ENCODE measurements at regions not wholly inside any gene's neighbourhood (a gene's known extent, or its start where the extent isn't known, plus 50 kb on each side); places are given as distances from the start of the nearest gene placed in this dataset.

- DNase-seq (ENCODE audit: low spot score) (no peak), FAIRE-seq (no peak), ATAC-seq (no peak)
- Histone ChIP-seq H3K27ac (ENCODE audit: extremely low read length, insufficient read depth, low read length) (no peak overlapping the region), H3K9me3 (ENCODE audit: low read length) (peaks cover 10% of the 10 kb centered on the region; the same call in 1 of the 2 replicates), H2AFZ (ENCODE audit: low read length) (no peak overlapping the region), H3K4me3 (replicated peaks in 1 of 3; ENCODE audit: insufficient read depth in 1 of 3, low read depth in 2 of 3, low read length in 3 of 3) (no peak overlapping the region), H3K4me1 (ENCODE audit: insufficient read depth, low read length) (no peaks in the 10 kb centered on the region), H3K4me2 (ENCODE audit: low read depth, low read length) (no peak overlapping the region), H3K27me3 (ENCODE audit: control insufficient read depth in 1 of 2, insufficient read depth in 2 of 2, low read length in 2 of 2) (no peaks in the 10 kb centered on the region), H3K79me2 (ENCODE audit: insufficient read depth, low read length) (no peaks in the 10 kb centered on the region), H3K9ac (ENCODE audit: insufficient read depth, low read depth, low read length) (no peak overlapping the region), H4K20me1 (ENCODE audit: insufficient read depth, low read length) (no peaks in the 10 kb centered on the region), H3K36me3 (replicated peaks in 1 of 2; ENCODE audit: control insufficient read depth in 1 of 2, insufficient read depth in 2 of 2, low read length in 2 of 2) (no peaks in the 10 kb centered on the region)
- intact Hi-C loops (cut with micrococcal nuclease; ENCODE audit: unreplicated experiment) = no loop called here
- ChIA-PET CTCF (ENCODE audit: low intra/inter-chr PET ratio, low total read pairs) (no interaction called here), POLR2A (no interaction called here)
- no TSS peak for BruUV-seq (replicated peaks)
- in situ Hi-C loops (cut with HindIII; ENCODE audit: extremely low pct_ligation_motif_present, low pct_unique_long_range_greater_than_20kb) = no loop called here
- WGBS (ENCODE audit: low lambda C conversion rate) = 17% methylated on average over 4 of the region's 4 CpGs
- TF ChIP-seq MTF2 (CRISPR knock-in tag; IDR thresholded peaks at IDR 0.05; ENCODE audit: borderline replicate concordance) = no peak
- TF ChIP-seq, protein P1, sequence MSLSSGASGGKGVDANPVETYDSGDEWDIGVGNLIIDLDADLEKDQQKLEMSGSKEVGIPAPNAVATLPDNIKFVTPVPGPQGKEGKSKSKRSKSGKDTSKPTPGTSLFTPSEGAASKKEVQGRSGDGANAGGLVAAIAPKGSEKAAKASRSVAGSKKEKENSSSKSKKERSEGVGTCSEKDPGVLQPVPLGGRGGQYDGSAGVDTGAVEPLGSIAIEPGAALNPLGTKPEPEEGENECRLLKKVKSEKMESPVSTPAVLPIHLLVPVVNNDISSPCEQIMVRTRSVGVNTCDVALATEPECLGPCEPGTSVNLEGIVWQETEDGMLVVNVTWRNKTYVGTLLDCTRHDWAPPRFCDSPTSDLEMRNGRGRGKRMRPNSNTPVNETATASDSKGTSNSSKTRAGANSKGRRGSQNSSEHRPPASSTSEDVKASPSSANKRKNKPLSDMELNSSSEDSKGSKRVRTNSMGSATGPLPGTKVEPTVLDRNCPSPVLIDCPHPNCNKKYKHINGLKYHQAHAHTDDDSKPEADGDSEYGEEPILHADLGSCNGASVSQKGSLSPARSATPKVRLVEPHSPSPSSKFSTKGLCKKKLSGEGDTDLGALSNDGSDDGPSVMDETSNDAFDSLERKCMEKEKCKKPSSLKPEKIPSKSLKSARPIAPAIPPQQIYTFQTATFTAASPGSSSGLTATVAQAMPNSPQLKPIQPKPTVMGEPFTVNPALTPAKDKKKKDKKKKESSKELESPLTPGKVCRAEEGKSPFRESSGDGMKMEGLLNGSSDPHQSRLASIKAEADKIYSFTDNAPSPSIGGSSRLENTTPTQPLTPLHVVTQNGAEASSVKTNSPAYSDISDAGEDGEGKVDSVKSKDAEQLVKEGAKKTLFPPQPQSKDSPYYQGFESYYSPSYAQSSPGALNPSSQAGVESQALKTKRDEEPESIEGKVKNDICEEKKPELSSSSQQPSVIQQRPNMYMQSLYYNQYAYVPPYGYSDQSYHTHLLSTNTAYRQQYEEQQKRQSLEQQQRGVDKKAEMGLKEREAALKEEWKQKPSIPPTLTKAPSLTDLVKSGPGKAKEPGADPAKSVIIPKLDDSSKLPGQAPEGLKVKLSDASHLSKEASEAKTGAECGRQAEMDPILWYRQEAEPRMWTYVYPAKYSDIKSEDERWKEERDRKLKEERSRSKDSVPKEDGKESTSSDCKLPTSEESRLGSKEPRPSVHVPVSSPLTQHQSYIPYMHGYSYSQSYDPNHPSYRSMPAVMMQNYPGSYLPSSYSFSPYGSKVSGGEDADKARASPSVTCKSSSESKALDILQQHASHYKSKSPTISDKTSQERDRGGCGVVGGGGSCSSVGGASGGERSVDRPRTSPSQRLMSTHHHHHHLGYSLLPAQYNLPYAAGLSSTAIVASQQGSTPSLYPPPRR (CRISPR knock-in tag; IDR thresholded peaks at IDR 0.05; ENCODE audit: borderline replicate concordance) = no peak
- no peak for TF ChIP-seq RXRB (CRISPR knock-in tag; IDR thresholded peaks at IDR 0.05; ENCODE audit: borderline replicate concordance)
- no peak for TF ChIP-seq ZNF264 (CRISPR knock-in tag; IDR thresholded peaks at IDR 0.05)
- TF ChIP-seq ZNF678 (CRISPR knock-in tag; IDR thresholded peaks at IDR 0.05) = no peak
- no peak for TF ChIP-seq ZNF460 (CRISPR knock-in tag; IDR thresholded peaks at IDR 0.05; ENCODE audit: borderline replicate concordance)
- no peak for TF ChIP-seq ZNF468 (CRISPR knock-in tag; IDR thresholded peaks at IDR 0.05)
- TF ChIP-seq POLR2AphosphoS5 (IDR thresholded peaks at IDR 0.05; ENCODE audit: low read depth, low read length) = no peak
- TF ChIP-seq REPIN1 (CRISPR knock-in tag; IDR thresholded peaks at IDR 0.05; ENCODE audit: borderline replicate concordance, low read depth) = no peak
- no peak for TF ChIP-seq ZNF749 (CRISPR knock-in tag; IDR thresholded peaks at IDR 0.05; ENCODE audit: borderline replicate concordance)
- TF ChIP-seq HNF4A (CRISPR knock-in tag; IDR thresholded peaks at IDR 0.05) = no peak
- TF ChIP-seq, protein P2, sequence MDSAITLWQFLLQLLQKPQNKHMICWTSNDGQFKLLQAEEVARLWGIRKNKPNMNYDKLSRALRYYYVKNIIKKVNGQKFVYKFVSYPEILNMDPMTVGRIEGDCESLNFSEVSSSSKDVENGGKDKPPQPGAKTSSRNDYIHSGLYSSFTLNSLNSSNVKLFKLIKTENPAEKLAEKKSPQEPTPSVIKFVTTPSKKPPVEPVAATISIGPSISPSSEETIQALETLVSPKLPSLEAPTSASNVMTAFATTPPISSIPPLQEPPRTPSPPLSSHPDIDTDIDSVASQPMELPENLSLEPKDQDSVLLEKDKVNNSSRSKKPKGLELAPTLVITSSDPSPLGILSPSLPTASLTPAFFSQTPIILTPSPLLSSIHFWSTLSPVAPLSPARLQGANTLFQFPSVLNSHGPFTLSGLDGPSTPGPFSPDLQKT (CRISPR knock-in tag; IDR thresholded peaks at IDR 0.05; ENCODE audit: borderline replicate concordance) = no peak
- TF ChIP-seq, protein P3, sequence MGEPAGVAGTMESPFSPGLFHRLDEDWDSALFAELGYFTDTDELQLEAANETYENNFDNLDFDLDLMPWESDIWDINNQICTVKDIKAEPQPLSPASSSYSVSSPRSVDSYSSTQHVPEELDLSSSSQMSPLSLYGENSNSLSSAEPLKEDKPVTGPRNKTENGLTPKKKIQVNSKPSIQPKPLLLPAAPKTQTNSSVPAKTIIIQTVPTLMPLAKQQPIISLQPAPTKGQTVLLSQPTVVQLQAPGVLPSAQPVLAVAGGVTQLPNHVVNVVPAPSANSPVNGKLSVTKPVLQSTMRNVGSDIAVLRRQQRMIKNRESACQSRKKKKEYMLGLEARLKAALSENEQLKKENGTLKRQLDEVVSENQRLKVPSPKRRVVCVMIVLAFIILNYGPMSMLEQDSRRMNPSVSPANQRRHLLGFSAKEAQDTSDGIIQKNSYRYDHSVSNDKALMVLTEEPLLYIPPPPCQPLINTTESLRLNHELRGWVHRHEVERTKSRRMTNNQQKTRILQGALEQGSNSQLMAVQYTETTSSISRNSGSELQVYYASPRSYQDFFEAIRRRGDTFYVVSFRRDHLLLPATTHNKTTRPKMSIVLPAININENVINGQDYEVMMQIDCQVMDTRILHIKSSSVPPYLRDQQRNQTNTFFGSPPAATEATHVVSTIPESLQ (CRISPR knock-in tag; conservative IDR thresholded peaks at IDR 0.05) = no peak
- TF ChIP-seq YEATS4 (CRISPR knock-in tag; IDR thresholded peaks at IDR 0.05; ENCODE audit: borderline replicate concordance) = no peak
- TF ChIP-seq XRCC5 (optimal IDR thresholded peaks at IDR 0.05; ENCODE audit: low read length) = no peak
These were observed 862.6 kb upstream of the GOT2 start for GRCh38 chr16:59596693-59597092.

Data from HepG2 (cell line).